Stimulated activated CD4-positive, alpha-beta T cell treated with anti-CD3 and anti-CD28 coated beads, Interleukin-1b, Interleukin-23, amount 100 ng/mL, for 24 hours (primary cell): ENCODE measurements at regions not wholly inside any gene's neighbourhood (a gene's known extent, or its start where the extent isn't known, plus 50 kb on each side); places are given as distances from the start of the nearest gene placed in this dataset.

ENCODE experiments used
- DNase-seq, 4 experiments: peaks; one replicate each; pipeline ENCODE4 v3.0.0-alpha.2; 2020; ENCODE audit warnings: low read depth in 4 of 4, low spot score in 1 of 4

DNA sequence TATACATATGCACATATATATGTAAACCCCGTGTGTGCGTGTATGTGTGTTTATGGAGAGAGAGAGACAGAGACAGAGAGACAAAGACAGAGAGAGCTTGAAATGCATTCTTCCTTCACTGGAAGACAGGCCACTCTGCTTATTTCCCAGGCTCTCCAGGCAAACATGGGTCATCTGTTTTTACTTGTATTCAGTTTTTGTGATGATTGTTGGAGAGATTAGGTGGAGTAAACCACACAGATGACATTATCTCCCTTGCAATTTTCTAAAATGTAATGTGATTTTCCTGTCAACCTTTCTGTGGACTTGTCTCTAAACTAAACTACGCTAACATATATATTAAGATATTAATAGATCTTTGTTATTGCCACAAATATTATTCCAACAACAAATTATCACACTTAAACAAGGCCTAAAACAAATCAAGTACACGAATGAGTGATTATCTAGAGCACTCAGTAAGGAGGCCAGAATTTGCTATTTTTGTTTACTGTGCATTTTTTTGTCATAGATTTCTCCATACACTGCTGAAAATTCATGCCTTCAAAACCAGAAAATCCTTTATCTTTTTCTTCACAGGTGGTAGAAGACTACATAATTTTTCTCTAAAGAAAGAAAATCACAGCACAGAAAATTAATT, 251.8 kb upstream of the SLIT2 start:
- no peak for DNase-seq

DNA sequence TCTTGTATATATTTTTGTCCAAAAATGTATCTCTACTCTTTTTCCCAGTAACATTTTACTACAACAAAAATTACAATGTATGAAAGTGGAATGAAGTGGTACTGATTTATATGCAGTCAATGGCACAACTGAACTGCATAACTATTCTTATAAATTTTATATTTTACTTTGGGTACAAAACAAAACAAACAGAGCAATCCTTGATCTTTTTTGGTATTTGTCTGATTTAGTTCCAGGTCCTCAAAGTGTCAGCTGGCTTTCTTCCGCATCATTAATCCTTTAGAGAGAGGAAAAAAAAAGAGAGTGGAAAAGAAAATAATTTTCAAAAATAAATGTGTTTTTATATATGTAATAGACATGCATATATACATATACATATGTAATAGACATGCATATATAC, 252.4 kb upstream of the SLIT2 start:
- no peak for DNase-seq

DNA sequence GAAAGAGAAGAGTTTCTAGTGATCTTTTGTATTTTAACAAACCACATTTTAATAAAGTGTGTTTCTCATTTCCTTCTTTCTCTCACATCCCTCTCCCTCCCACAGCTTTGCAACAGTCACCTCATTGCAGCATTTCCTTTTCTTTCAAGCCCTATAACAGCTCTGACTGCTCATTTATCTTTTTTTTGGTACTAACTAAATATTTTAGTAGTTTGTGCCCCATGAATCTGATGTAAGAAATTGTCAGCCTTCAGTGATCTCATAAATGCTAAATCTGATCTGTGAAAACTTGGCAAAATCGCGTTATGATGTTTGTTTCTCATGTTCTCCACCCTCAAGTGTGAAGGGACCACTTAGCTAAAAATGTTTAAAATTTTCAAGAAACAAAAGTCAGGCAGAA, 258.5 kb upstream of the SLIT2 start:
- DNase-seq, result no peak

DNA sequence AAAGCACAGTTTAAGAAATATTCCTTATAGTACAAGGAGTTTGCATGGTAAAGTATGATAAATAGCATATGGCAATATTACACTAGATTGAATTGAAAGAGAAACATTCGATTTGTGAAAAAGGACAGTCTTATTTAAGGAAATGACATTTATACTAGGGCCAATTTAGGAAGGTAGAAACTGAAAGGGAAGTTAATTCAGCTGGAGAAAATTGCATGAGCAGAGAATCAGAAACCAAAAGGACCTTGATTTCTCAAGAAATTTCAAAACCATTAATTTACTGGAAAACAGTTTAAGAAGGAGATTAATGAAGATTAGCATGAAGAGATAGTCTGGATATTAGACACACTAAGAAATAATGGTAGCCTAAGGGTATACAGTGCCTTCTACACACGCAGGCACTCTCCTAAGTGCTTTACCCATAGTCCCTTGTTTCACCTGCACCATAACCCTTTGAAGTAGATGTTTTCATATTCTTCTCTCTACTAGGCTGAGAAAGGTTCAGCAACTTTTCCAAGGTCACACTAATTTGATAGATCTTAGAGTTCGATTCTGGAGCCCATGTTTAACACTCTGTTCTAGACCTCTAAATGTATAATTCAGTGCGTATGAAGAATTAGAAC, 259.1 kb upstream of the SLIT2 start:
- no peak for DNase-seq

DNA sequence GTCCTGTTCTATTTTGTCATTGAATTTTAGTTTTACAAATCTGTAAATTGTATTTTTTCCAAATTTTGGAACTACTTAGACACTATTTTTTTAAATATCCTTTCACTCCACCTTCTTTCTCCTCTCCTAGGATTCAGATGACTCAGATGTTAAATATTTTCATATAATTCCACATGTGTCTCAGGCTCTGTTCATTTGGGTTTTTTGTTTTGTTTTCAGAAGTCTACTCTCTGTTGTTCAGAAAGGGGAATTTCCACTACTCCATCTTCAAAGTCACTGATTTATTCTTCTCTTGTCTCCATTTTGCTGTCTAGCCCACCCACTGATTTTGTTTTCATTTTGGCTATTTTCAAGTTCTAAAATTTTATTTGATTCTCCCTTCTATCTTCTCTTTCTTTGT, 264.0 kb upstream of the SLIT2 start:
- no peak for DNase-seq

DNA sequence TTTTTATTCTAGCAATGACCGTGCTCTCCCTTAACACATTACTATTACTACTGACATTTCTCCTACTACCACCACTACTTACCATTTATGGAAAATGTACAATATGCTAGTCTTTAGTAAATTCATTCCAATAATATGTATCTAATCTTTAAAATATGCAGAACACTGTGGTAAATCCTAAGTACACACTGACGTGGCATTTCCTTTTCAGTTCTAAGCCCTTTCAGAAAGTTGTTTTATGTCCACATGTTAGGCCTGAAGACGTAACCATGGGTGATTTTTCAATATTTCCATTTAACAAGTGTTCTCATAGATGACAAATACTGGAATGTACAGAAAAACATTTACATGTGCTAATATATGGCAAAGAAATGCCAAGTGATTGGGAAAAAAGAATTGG, 268.6 kb upstream of the SLIT2 start:
- no peak for DNase-seq

DNA sequence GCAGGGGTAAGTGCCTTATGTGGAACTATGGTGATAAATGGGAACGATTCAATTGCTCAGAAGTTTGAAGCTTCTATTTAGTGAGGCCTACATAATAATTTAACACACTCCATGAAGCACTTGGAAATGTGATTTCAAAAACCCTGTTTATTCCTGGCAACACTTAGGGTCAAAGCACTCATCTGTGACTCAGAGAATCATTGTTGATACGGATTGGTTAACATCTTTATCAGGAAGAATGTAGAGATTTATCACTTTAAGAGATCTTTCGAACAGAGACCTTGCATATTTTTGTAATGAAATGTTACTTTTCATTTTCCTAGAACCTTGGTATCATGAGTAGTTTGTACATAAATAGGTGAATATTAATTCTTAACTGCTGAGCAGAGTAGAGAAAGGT, 269.1 kb upstream of the SLIT2 start:
- DNase-seq, result no peak

DNA sequence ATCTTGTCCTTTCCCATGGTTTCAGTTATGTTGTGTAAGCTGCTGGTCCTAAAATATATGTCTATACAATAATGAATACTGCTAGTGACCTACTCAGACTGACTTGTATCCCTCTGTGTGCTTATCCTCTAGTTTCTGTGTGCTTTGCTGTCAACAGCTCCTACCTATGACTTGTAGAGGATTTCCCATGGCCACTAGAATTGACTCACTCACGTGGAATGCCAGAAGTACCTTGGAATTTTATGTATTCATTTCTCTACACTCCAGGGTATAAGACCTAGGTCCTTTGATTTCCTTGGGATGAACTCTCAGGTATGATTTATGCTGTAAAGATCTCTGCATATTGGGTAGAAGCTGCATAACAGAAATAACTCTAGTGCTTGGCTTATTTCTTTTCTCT, 279.9 kb upstream of the SLIT2 start:
- no peak for DNase-seq

DNA sequence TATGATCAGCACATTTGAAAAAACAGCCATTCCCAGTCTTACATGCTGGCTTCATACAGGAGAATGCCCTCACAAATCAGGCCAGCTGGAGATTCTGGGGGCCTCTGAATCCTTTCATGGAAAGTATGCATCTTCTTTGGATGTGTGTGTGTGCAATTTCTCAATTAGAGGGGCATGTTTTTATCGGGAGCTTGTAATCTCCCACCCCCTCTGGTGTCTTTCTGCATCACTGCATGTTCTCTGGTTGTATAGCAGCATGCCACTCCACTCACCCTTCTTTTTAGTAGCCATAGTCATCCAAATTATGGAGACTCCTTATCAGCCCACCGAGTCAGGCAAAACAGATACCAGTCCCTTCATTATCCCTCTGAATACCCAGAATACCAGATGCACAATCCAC, 282.2 kb upstream of the SLIT2 start:
- no peak for DNase-seq

DNA sequence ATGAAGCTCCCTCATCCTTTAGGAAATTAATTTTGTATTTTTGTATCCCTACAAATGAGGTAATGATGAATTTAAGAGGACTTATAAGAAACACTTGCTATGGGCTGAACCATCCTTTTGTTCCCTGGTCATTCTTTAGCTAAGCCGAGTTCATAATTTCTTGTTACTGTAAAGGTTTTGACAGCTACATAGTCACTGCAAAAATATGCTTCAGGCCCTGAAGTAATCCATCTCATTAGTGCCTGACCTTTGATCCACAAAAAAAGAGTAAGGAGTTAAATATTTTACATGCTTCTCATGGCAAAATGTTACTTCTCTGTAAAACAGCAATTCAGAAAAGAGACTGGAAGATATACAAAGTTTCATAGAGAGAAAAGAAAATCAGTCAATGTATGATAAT, 290.6 kb upstream of the SLIT2 start:
- DNase-seq, result no peak

DNA sequence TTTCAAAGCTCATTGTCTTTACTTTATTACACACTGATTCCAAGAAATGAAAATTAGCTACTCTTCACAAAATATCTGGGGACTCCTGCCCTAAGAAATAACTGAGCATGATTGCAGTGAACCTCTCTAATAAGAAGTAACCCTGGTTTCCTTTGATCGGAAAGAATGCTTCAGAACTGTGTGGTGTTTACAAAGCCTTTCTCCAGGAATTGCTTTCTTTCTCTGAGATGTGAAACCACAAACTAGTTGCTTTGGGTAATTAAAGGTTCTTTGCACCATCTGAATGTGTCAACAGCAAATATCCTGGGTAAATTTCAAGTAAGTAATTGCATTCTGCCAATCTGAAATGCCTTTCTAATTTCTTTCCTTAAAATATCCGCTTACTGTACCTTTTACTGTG, 292.9 kb upstream of the SLIT2 start:
- DNase-seq, result no peak

DNA sequence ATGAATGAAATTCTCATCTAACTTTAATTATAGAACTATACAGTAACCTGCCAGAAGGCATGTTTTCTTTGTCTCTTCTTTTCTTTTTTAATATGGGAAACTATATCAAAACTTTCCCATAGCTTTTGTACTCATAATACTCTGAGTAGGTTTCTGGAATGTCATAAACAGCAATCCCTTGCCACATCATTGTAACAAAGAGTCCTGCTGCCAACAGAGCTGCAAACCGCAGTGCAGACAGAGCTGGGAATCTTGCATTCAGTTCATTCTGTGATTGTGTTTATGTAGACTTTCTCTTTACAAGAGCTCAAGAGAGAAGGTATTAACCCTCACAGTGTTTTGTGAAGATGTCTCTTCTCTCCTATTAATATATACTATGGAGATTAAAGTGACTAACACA, 304.4 kb upstream of the SLIT2 start:
- no peak for DNase-seq

DNA sequence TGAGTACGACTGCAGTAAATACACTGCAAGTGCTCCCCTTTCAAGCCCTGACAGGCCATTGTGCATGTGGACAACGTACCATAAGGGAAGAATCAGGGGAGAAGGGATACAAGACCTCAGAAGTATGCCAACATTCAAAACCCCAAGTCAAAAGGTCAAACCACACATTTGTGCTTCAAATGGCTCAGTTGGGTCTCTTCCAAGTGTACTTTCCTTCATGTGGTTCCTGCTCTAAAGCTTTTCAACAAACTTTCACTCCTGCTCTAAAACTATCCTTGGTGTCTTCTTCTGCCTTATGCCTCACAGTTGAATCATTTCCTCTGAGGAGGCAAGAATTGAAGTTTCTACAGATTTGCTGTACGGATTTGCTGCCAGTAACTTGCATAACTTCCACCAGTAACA, 305.7 kb upstream of the SLIT2 start:
- no peak for DNase-seq

DNA sequence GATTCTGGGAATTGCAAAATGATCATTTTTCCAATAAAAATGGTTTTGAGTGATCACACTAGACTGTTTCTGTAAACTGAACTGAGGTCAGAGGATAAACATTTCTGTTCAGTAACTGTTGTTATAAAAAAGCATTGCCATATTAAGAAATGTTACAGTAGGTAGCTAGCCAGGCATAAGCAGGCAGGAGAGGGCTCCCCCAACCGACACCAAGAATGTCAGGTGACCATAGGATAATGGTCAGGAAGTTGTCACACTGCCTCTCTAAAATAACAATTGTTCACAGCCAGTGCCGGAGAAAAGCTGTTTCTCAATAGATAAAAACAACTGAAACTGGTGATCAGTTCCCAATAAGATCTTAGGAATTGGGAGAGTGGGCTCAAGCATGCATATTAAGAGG, 306.2 kb upstream of the SLIT2 start:
- DNase-seq, result no peak

DNA sequence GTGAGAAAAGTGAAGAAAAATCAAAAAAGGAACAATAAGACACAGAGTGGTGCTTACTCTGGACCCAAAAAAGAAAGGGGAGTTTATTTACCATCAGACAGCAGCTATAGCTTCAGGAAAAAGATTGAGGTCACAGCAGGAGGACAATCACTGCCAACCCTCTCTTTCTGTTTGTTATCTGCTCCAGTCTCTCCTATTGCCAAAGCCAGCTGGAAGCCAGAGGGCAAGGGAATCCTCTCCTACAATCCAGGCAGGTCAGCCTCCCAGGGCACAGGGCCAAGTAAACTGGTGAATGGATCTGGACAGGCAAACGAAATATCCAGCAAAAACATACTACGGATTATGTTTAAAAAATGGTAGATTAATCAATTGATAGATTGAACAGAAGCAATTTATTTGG, 306.9 kb upstream of the SLIT2 start:
- no peak for DNase-seq

DNA sequence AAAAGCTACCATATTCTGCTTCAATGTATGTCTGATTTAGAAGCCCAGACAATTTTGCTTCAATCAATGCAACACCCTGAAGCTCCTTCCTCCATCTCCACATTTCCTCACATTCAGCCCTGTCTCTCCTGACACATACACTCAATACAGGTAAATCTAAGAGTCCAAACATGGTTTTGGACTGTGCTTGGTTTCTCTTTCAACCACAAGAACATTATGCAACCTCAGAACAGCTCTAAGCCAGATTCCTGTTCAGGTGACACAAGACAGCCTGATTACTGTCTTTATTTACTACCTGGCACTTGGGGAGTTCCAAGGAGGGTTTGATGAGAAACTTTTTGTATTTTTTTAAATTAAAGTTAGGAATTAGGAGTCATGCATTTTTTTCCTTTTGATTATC, 307.5 kb upstream of the SLIT2 start:
- no peak for DNase-seq

DNA sequence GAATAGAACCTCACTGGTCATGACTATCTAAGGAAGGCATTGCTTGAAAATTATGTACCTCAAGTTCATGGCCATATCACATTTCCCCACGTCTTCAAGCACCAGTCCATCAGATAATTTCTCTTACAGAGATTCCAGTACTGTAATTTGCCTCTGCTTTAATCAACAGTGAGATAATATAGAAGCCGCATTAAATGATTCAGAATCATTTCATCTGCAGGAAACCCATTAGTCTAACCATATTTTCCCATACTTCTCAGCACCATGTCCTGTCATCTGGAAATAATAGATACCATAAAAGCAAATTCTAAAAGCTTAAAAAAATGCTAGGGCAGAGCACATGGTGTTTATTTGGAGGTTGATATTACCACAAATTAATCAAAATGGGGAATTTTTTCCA, 310.3 kb upstream of the SLIT2 start:
- no peak for DNase-seq

DNA sequence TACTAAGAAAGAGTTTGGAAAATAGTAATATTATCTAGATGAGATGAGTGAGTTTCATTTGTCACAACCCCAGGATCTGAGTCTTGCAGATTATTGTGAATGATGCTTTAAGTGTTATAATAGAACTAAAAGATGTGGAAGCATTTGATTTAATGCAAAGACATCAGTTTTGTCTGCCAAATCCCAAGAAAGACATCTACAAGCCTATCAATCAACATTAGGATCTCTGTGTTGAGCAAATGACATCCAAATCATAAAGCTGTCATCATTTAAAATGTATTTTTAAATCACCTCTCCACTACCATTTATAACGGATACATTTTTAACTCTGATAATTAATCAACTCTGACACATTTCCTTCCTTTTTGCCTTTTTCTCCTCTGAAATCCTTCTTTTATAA, 310.8 kb upstream of the SLIT2 start:
- DNase-seq, result no peak

DNA sequence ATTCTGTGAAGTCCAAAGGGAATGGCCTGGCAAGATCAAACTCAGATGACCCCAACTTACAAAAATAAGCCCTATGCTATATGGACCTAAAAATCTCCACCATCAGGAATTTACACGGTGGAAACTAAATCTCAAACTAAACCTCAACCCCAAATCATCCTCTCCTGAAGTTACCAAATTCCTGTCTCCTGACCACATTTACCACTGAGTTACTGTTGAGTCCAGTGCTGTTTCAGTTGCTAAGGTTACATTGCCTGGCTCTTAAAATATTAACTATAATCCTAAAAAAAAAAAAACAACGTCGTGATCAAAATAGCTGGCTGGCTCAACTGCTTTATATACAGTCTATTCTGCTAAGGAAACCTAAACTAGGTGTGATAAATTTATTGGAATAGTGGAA, 315.2 kb upstream of the SLIT2 start:
- no peak for DNase-seq

DNA sequence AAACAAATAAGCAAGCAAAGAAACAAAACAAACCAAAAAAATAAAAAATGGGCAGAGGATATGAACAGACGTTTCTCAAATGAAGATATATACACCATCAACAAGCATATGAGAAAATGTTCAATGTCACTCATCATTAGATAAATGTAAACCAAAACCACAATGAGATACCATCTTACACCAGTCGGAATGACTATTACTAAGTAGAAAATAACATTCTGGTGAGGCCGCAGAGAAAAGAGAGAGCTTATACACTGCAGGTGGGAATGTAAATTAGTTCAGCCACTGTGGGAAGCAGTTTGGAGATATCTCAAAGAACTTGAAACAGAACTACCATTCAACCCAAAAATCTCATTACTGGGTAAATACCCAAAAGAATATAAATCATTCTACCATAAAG, 321.0 kb upstream of the SLIT2 start:
- DNase-seq, result no peak

DNA sequence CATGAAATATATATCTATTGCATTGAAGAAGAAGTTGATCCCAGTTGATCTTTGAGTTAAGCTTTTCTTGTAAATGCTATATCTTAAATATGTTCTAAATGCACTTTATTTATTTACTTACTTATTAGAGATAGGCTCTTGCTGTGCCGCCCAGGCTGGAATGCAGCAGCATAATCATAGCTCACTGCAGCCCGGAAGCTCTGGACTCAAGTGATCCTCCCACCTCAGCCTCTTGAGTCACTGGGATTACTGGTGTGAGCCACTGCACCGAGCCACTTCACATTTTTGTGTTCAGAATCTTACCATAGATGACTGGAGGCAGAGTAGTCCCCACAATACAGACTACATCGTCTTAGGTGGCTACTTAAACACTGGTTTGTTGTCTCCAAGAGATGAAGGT, 324.3 kb upstream of the SLIT2 start:
- no peak for DNase-seq

DNA sequence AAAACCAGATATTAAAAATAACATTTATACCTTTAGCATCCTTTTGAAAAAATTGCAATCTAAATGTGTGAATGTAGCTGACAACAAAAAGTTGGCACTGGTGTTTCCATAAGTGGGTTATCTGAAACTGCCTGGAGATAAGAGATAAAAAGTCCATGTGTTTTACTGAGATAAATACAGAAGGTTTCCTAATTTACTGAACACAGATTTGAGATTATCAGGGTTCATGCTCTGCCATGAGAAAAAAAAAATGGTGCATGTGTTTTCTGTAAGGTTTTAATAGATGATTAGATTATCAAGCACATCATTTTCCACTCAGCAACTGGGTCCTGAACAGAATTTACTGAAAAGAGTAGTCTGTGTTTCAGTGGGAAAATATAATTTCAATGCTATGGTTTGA, 326.2 kb upstream of the SLIT2 start:
- no peak for DNase-seq

DNA sequence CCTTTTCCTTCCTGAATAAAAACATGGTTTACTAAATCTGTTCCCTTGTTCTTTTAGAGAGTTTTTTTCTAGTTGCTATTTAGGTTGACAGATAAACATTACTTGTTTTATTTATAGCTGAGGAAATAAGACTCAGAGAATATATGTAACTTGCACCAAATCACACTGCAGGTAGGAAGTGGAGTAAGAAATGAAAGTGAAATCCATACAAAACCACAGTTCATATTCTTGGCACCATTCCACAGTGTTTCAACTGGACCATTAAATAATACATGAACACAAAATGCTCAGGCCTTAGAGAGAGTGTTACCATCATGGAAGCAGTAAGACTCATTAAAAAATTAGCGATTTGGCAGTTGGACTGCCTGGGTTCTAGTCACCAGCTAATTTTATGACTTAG, 326.9 kb upstream of the SLIT2 start:
- no peak for DNase-seq

DNA sequence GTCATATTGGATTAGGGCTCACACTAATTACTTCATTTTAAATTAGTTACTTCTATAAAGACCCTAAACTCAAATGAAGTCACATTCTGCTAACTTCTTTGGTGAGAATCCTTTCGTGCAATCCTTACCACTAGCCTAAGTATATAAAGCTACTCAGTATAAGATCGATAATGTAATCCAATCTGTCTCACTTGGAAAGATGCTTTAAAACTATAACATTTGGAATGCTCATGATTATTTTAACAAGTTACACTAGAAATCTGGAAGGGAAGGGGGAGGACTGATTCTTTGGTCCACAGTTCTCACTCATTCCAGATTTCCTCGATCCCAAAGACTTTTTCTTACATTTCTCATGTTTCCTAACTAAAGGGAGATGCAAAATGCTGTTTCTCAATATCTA, 336.4 kb upstream of the SLIT2 start:
- DNase-seq, result no peak
